ENCODE measurements at regions not wholly inside any gene's neighbourhood (a gene's known extent, or its start where the extent isn't known, plus 50 kb on each side); places are given as distances from the start of the nearest gene placed in this dataset.
"Not testable (repeated sequence)": the region's sequence is repeated elsewhere in the genome, so short reads cannot be mapped to it uniquely, and the experiment has no call there.

- Histone ChIP-seq H3K36me3 (no peaks in the 10 kb centered on the region), H3K4me1 (no peaks in the 10 kb centered on the region), H3K27me3 (no peaks in the 10 kb centered on the region), H3K27ac (no peak overlapping the region), H3K9me3 (peaks cover 0 to 24% (median 3%) of the 10 kb centered on the region in 3 donors), H3K4me3 (no peak overlapping the region)
- TF ChIP-seq POLR2A (IDR thresholded peaks at IDR 0.05), result no peak
- no peak for TF ChIP-seq CTCF (IDR thresholded peaks at IDR 0.05)
- intact Hi-C loops (cut with DNase I), result no loop called here
- no peak for DNase-seq
- 86 to 95% methylated on average over 2 of the region's 2 CpGs for WGBS, 2 donors
Measured at GRCh38 chr5:174472956-174473355, 251.4 kb upstream of the MSX2 start.

GRCh38 chr5:174476001-174476400, 248.4 kb upstream of the MSX2 start:
- H3K4me3 ChIP-seq; H3K27me3 ChIP-seq; H3K4me1 ChIP-seq; intact Hi-C loops (cut with DNase I); DNase-seq; H3K27ac ChIP-seq; H3K36me3 ChIP-seq: not testable (repeated sequence)
- WGBS, 2 donors, result 81 to 94% methylated on average over 3 of the region's 3 CpGs
- H3K9me3 ChIP-seq, result peaks cover 0 to 32% (median 3%) of the 10 kb centered on the region in 3 donors

- TF ChIP-seq POLR2A (IDR thresholded peaks at IDR 0.05) (no peak), CTCF (IDR thresholded peaks at IDR 0.05) (no peak)
- H3K27ac ChIP-seq, result no peak overlapping the region
- intact Hi-C loops (cut with DNase I), result no loop called here
- H3K4me1 ChIP-seq, result no peaks in the 10 kb centered on the region
- peaks cover 0 to 12% (median under 1%) of the 10 kb centered on the region in 3 donors for H3K9me3 ChIP-seq
- peaks cover 0 to 23% (median 0%) of the 10 kb centered on the region in 4 donors for H3K27me3 ChIP-seq
- H3K36me3 ChIP-seq, result no peaks in the 10 kb centered on the region
- DNase-seq, result no peak
- H3K4me3 ChIP-seq, result no peak overlapping the region
Measured at GRCh38 chr5:174479325-174479724, 245.1 kb upstream of the MSX2 start.

- no peaks in the 10 kb centered on the region for H3K36me3 ChIP-seq
- 88 to 96% methylated on average over 1 of the region's 1 CpG for WGBS, 2 donors
- intact Hi-C loops (cut with DNase I), result no loop called here
- H3K9me3 ChIP-seq, result peaks cover 0 to 16% (median 4%) of the 10 kb centered on the region in 3 donors
- DNase-seq, result no peak
- no peak overlapping the region for H3K4me3 ChIP-seq
- H3K4me1 ChIP-seq, result no peaks in the 10 kb centered on the region
- no peak overlapping the region for H3K27ac ChIP-seq
- peaks cover 0 to 38% (median 0%) of the 10 kb centered on the region in 4 donors for H3K27me3 ChIP-seq
- TF ChIP-seq POLR2A (IDR thresholded peaks at IDR 0.05) (no peak), CTCF (IDR thresholded peaks at IDR 0.05) (no peak)
Measured at GRCh38 chr5:174481737-174482136, 242.6 kb upstream of the MSX2 start.

- Histone ChIP-seq H3K27me3 (peaks cover 0 to 38% (median 0%) of the 10 kb centered on the region in 4 donors), H3K4me3 (no peak overlapping the region), H3K36me3 (no peaks in the 10 kb centered on the region), H3K4me1 (no peaks in the 10 kb centered on the region), H3K9me3 (peaks cover 0 to 16% (median 4%) of the 10 kb centered on the region in 3 donors), H3K27ac (no peak overlapping the region)
- 26 to 27% methylated on average over 8 of the region's 8 CpGs for WGBS, 2 donors
- no peak for TF ChIP-seq CTCF (IDR thresholded peaks at IDR 0.05)
- no peak for TF ChIP-seq POLR2A (IDR thresholded peaks at IDR 0.05)
- intact Hi-C loops (cut with DNase I), result no loop called here
- no peak for DNase-seq
Measured at GRCh38 chr5:174482607-174483024, 241.8 kb upstream of the MSX2 start.

GRCh38 chr5:174483411-174483810, 241.0 kb upstream of the MSX2 start:
- H3K4me3 ChIP-seq, result no peak overlapping the region
- H3K27me3 ChIP-seq, result peaks cover 0 to 38% (median 0%) of the 10 kb centered on the region in 4 donors
- H3K9me3 ChIP-seq, result peaks cover 0 to 16% (median 4%) of the 10 kb centered on the region in 3 donors
- no peak overlapping the region for H3K27ac ChIP-seq
- DNase-seq, result no peak
- WGBS, 2 donors, result 83 to 85% methylated on average over 4 of the region's 4 CpGs
- no peaks in the 10 kb centered on the region for H3K36me3 ChIP-seq
- TF ChIP-seq POLR2A (IDR thresholded peaks at IDR 0.05) (no peak), CTCF (IDR thresholded peaks at IDR 0.05) (no peak)
- intact Hi-C loops (cut with DNase I), result no loop called here
- H3K4me1 ChIP-seq, result no peaks in the 10 kb centered on the region
